HG03571 (cell line): ENCODE measurements at regions not wholly inside any gene's neighbourhood (a gene's known extent, or its start where the extent isn't known, plus 50 kb on each side); places are given as distances from the start of the nearest gene placed in this dataset.
"Not testable (repeated sequence)": the region's sequence is repeated elsewhere in the genome, so short reads cannot be mapped to it uniquely, and the experiment has no call there.

Experiments
- ATAC-seq: cut with Tn5 transposase; IDR thresholded peaks from one replicate; pipeline ENCODE4 v1.9.1; 2021; ENCODE audit not compliant: unreplicated experiment

GRCh38 chr12:79993106-79993862, 58.4 kb upstream of the PPP1R12A start:
- no peak for ATAC-seq

- ATAC-seq: no peak
Observed at GRCh38 chr12:79991586-79991985, 56.7 kb upstream of the PPP1R12A start.

- not testable (repeated sequence) for ATAC-seq
Observed at GRCh38 chr12:79990509-79991338, 55.8 kb upstream of the PPP1R12A start.

- no peak for ATAC-seq
Observed at GRCh38 chr12:79988368-79988767, 53.5 kb upstream of the PPP1R12A start.

GRCh38 chr12:79987731-79988130, 52.8 kb upstream of the PPP1R12A start:
- no peak for ATAC-seq
